ENCODE measurements at regions not wholly inside any gene's neighbourhood (a gene's known extent, or its start where the extent isn't known, plus 50 kb on each side); places are given as distances from the start of the nearest gene placed in this dataset.

DNA sequence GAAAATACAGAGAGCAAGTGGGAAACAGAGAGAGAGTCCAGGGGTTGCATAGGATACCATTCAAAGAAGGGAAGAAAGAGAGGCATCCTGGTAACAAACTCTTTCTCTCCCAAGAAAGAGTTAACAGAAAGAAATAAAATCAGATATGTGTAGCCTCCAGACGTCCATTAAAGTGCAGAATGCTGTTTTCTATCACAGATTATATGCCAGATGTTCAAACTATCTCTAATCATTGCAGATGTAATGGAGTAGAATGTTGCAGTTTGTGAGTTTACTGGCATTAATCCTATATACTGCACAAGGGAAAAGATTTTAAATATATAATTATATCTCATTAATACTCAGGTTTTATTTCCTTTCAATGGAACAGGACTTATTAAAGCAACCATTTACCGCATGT, 369.4 kb downstream of the ZNF536 start:
- no peak overlapping the region for H3K27ac ChIP-seq

GRCh38 chr19:30739394-30739793, 367.2 kb downstream of the ZNF536 start:
- TF ChIP-seq, protein P1, sequence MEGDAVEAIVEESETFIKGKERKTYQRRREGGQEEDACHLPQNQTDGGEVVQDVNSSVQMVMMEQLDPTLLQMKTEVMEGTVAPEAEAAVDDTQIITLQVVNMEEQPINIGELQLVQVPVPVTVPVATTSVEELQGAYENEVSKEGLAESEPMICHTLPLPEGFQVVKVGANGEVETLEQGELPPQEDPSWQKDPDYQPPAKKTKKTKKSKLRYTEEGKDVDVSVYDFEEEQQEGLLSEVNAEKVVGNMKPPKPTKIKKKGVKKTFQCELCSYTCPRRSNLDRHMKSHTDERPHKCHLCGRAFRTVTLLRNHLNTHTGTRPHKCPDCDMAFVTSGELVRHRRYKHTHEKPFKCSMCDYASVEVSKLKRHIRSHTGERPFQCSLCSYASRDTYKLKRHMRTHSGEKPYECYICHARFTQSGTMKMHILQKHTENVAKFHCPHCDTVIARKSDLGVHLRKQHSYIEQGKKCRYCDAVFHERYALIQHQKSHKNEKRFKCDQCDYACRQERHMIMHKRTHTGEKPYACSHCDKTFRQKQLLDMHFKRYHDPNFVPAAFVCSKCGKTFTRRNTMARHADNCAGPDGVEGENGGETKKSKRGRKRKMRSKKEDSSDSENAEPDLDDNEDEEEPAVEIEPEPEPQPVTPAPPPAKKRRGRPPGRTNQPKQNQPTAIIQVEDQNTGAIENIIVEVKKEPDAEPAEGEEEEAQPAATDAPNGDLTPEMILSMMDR (conservative IDR thresholded peaks at IDR 0.05) = no peak
- H3K27ac ChIP-seq = no peak overlapping the region

More for the DNA sequence above, 369.4 kb downstream of the ZNF536 start:
- TF ChIP-seq, protein P1 (conservative IDR thresholded peaks at IDR 0.05) = no peak

GRCh38 chr19:30738047-30738446, 365.9 kb downstream of the ZNF536 start:
- TF ChIP-seq, protein P1 (conservative IDR thresholded peaks at IDR 0.05) = no peak
- H3K27ac ChIP-seq = no peak overlapping the region

DNA sequence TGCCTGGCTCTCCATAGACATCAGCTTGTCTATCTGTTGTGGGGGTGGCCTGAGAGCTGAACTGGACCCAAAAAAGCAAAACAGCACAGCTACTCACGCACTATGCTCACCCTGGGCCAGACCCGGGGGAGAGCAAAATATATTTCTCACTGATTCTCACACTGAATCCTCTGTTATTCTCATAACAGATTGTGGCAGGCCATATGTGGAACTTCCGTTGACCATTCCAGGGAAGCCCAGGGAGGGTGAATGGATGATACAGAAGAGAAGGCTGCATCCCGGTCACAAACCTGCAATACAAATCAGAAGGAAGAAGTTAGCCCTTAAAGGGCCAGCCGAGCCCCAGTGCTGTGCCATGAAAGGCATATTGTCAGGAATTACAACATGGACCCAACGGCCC, 362.5 kb downstream of the ZNF536 start:
- no peak overlapping the region for H3K27ac ChIP-seq
- TF ChIP-seq, protein P1 (conservative IDR thresholded peaks at IDR 0.05) = no peak

DNA sequence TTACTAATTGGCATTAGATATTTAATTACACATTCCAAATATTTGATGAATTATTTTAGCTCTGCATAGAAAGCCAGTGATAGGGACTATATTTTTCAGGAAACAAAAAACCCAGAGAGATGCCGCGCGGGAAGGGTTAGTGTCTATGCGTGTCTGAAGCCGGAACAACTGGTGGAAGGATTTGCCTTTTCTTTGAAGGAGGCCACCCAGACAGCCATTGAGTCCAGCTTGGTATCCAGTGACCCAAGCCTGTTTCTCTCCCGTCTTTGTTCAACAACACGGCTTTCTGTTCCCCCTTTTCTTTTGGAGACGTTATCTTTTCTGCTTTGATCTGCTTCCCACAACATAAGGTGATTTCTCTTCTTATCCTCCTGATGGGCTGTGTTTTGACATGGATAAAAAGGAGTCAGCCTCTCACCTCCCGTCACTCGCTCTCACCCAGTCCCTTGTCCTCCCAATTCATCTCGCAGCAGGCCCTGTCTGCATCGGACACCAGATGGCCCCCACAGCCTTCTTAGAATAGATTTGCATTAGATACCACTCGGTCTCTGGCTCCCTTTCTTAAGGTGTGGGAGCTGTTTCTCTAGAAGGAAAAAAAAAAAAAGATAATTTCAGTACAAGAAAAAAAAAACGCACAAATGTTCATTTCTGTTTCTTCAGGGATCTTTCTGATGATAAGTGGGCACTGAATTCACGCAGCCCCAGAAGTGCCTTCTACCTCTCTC, 361.8 kb downstream of the ZNF536 start:
- TF ChIP-seq, protein P1 (conservative IDR thresholded peaks at IDR 0.05) = no peak
- H3K27ac ChIP-seq = no peak overlapping the region

- H3K27ac ChIP-seq = no peak overlapping the region
- TF ChIP-seq, protein P1 (conservative IDR thresholded peaks at IDR 0.05) = no peak
Observed at GRCh38 chr19:30731591-30731990, 359.4 kb downstream of the ZNF536 start.

DNA sequence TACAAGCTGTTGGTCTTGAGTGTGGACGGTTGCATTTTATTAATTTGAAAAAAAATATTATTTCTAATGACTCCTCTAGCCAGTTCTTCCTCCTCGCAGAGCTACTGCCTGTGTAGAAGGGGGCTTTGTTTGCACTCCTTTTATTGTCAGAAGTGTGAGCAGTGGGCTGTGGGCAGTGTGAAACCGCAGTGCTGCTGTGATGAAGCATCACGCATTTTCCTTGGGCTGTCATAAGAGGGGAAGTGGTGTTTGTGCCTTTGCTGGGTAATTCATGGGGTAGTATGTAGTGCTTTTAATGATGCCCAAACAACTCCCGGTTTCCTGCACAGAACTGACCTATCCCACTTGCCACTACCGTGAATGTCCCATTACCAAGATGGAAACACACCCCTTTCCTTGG, 357.3 kb downstream of the ZNF536 start:
- H3K27ac ChIP-seq = no peak overlapping the region
- TF ChIP-seq, protein P1 (conservative IDR thresholded peaks at IDR 0.05) = no peak

Data from VCaP (cell line).